Endothelial cell (in vitro differentiated cells): ENCODE measurements at regions not wholly inside any gene's neighbourhood (a gene's known extent, or its start where the extent isn't known, plus 50 kb on each side); places are given as distances from the start of the nearest gene placed in this dataset.
"Not testable (repeated sequence)": the region's sequence is repeated elsewhere in the genome, so short reads cannot be mapped to it uniquely, and the experiment has no call there.

Experiments used
- DNase-seq: peaks from one replicate; pipeline ENCODE4 v3.0.0; 2021; ENCODE audit warnings: low spot score
- H3K27ac Mint-ChIP-seq: one replicate; pipeline ENCODE4 v1.8.0; 2021; ENCODE audit warnings: mixed read lengths, inconsistent platforms; ENCODE audit not compliant: unreplicated experiment
- H3K27me3 Mint-ChIP-seq: one replicate; pipeline ENCODE4 v1.8.0; 2021; ENCODE audit warnings: mild to moderate bottlenecking, moderate library complexity, mixed read lengths, inconsistent platforms; ENCODE audit not compliant: unreplicated experiment
- H3K36me3 Mint-ChIP-seq: one replicate; pipeline ENCODE4 v1.8.0; 2021; ENCODE audit warnings: mild to moderate bottlenecking, low read depth, mixed read lengths, inconsistent platforms; ENCODE audit not compliant: unreplicated experiment
- H3K4me1 Mint-ChIP-seq: one replicate; pipeline ENCODE4 v1.8.0; 2021; ENCODE audit warnings: mild to moderate bottlenecking, mixed read lengths, inconsistent platforms; ENCODE audit not compliant: unreplicated experiment
- H3K4me3 Mint-ChIP-seq: one replicate; pipeline ENCODE4 v1.8.0; 2021; ENCODE audit warnings: mild to moderate bottlenecking, mixed read lengths, inconsistent platforms; ENCODE audit not compliant: unreplicated experiment
- H3K9me3 Mint-ChIP-seq: one replicate; pipeline ENCODE4 v1.8.0; 2021; ENCODE audit warnings: mixed read lengths, inconsistent platforms; ENCODE audit not compliant: unreplicated experiment
- CTCF ChIP-seq: fragments of 200-600 bp; sonication (generic); IDR thresholded peaks from one replicate; pipeline ENCODE4 v1.5.0; 2021; ENCODE audit warnings: antibody characterized with exemption; ENCODE audit not compliant: unreplicated experiment

GRCh38 chrX:93868289-93868965 lies 194.4 kb downstream of the FAM133A start:
- peak overlapping the region; percentile 83 for H3K27ac Mint-ChIP-seq
- no peaks in the 10 kb centered on the region for H3K27me3 Mint-ChIP-seq
- DNase-seq = no peak
- no peaks in the 10 kb centered on the region for H3K9me3 Mint-ChIP-seq
- H3K4me3 Mint-ChIP-seq = no peak overlapping the region
- H3K4me1 Mint-ChIP-seq = peaks cover 9% of the 10 kb centered on the region
- no peak for TF ChIP-seq CTCF
- H3K36me3 Mint-ChIP-seq = no peaks in the 10 kb centered on the region

DNA sequence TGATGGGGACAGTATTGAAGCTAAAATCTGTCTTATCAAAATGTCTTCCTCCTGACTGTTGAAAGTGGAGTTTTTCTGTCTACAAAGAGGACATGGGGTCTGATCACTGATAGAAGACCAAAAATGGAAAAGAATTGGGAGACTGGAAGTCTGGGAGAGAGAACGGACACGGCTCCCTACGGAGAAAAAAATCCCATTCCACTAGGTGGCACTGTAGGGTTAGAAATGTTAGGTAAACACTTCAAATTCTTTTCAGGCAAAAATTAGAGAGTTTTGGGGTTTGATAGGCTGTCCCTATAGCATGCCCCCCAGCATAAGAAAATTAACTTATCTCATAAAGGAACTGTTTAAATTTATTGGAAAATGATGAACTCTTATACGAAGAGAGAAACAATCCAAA lies 200.5 kb downstream of the FAM133A start:
- peaks cover 5% of the 10 kb centered on the region for H3K9me3 Mint-ChIP-seq
- peak; percentile 46 for DNase-seq
- H3K4me3 Mint-ChIP-seq = no peak overlapping the region
- peaks cover 6% of the 10 kb centered on the region for H3K36me3 Mint-ChIP-seq
- H3K4me1 Mint-ChIP-seq = peaks cover 5% of the 10 kb centered on the region
- TF ChIP-seq CTCF = peak; percentile 64
- H3K27ac Mint-ChIP-seq = no peak overlapping the region
- no peaks in the 10 kb centered on the region for H3K27me3 Mint-ChIP-seq

GRCh38 chrX:93875621-93876282 lies 201.7 kb downstream of the FAM133A start:
- Mint-ChIP-seq H3K27me3 (no peaks in the 10 kb centered on the region), H3K9me3 (peaks cover 5% of the 10 kb centered on the region), H3K36me3 (peaks cover 6% of the 10 kb centered on the region), H3K4me3 (no peak overlapping the region), H3K4me1 (peaks cover 5% of the 10 kb centered on the region), H3K27ac (no peak overlapping the region)
- TF ChIP-seq CTCF = no peak
- no peak for DNase-seq

GRCh38 chrX:93921041-93921440 lies 247.0 kb downstream of the FAM133A start:
- not testable (repeated sequence) for H3K4me1 Mint-ChIP-seq, H3K9me3 Mint-ChIP-seq, H3K27ac Mint-ChIP-seq, DNase-seq, H3K4me3 Mint-ChIP-seq, H3K36me3 Mint-ChIP-seq, H3K27me3 Mint-ChIP-seq

- H3K4me1 Mint-ChIP-seq = no peaks in the 10 kb centered on the region
- H3K9me3 Mint-ChIP-seq = no peaks in the 10 kb centered on the region
- H3K27ac Mint-ChIP-seq = no peak overlapping the region
- H3K27me3 Mint-ChIP-seq = no peaks in the 10 kb centered on the region
- H3K4me3 Mint-ChIP-seq = no peak overlapping the region
- no peak for TF ChIP-seq CTCF
- no peaks in the 10 kb centered on the region for H3K36me3 Mint-ChIP-seq
- no peak for DNase-seq
These were observed 258.6 kb downstream of the FAM133A start for GRCh38 chrX:93932471-93933220.
